Glutamatergic neuron (in vitro differentiated cells): ENCODE measurements at regions not wholly inside any gene's neighbourhood (a gene's known extent, or its start where the extent isn't known, plus 50 kb on each side); places are given as distances from the start of the nearest gene placed in this dataset.

ENCODE experiments used
- DNase-seq: peaks from one replicate; pipeline ENCODE4 v3.0.0; 2022
- H3K27ac Mint-ChIP-seq: one replicate; pipeline ENCODE4 v1.8.0; 2020; ENCODE audit warnings: mild to moderate bottlenecking, mixed read lengths, inconsistent platforms; ENCODE audit not compliant: unreplicated experiment
- H3K27me3 Mint-ChIP-seq: one replicate; pipeline ENCODE4 v1.8.0; 2020; ENCODE audit warnings: mild to moderate bottlenecking, moderate library complexity, mixed read lengths, inconsistent platforms; ENCODE audit not compliant: unreplicated experiment
- H3K36me3 Mint-ChIP-seq: one replicate; pipeline ENCODE4 v1.8.0; 2020; ENCODE audit warnings: mild to moderate bottlenecking, mixed read lengths, inconsistent platforms; ENCODE audit not compliant: unreplicated experiment
- H3K4me1 Mint-ChIP-seq: one replicate; pipeline ENCODE4 v1.8.0; 2020; ENCODE audit warnings: mild to moderate bottlenecking, low read depth, mixed read lengths, inconsistent platforms; ENCODE audit not compliant: unreplicated experiment
- H3K4me3 Mint-ChIP-seq: one replicate; pipeline ENCODE4 v1.8.0; 2020; ENCODE audit warnings: mild to moderate bottlenecking, mixed read lengths, inconsistent platforms; ENCODE audit not compliant: unreplicated experiment
- H3K9me3 Mint-ChIP-seq: one replicate; pipeline ENCODE4 v1.8.0; 2020; ENCODE audit warnings: mild to moderate bottlenecking, moderate library complexity, mixed read lengths, inconsistent platforms; ENCODE audit not compliant: unreplicated experiment
- TF ChIP-seq, protein P1 (sequence below): fragments of 200-600 bp; sonication (generic); IDR thresholded peaks from one replicate; pipeline ENCODE4 v1.5.0; 2021; ENCODE audit not compliant: partially characterized antibody, unreplicated experiment

GRCh38 chr12:127412866-127413265 is 854.1 kb upstream of the TMEM132C start:
- Mint-ChIP-seq H3K4me1 (no peaks in the 10 kb centered on the region), H3K4me3 (no peak overlapping the region), H3K9me3 (peaks cover 8% of the 10 kb centered on the region), H3K36me3 (no peaks in the 10 kb centered on the region), H3K27ac (no peak overlapping the region), H3K27me3 (no peaks in the 10 kb centered on the region)
- TF ChIP-seq, protein P1, sequence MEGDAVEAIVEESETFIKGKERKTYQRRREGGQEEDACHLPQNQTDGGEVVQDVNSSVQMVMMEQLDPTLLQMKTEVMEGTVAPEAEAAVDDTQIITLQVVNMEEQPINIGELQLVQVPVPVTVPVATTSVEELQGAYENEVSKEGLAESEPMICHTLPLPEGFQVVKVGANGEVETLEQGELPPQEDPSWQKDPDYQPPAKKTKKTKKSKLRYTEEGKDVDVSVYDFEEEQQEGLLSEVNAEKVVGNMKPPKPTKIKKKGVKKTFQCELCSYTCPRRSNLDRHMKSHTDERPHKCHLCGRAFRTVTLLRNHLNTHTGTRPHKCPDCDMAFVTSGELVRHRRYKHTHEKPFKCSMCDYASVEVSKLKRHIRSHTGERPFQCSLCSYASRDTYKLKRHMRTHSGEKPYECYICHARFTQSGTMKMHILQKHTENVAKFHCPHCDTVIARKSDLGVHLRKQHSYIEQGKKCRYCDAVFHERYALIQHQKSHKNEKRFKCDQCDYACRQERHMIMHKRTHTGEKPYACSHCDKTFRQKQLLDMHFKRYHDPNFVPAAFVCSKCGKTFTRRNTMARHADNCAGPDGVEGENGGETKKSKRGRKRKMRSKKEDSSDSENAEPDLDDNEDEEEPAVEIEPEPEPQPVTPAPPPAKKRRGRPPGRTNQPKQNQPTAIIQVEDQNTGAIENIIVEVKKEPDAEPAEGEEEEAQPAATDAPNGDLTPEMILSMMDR: no peak
- no peak for DNase-seq

GRCh38 chr12:127414186-127414585 is 852.8 kb upstream of the TMEM132C start:
- Mint-ChIP-seq H3K27ac (no peak overlapping the region), H3K9me3 (peaks cover 12% of the 10 kb centered on the region), H3K4me1 (no peaks in the 10 kb centered on the region), H3K4me3 (no peak overlapping the region), H3K36me3 (peaks cover 6% of the 10 kb centered on the region), H3K27me3 (no peaks in the 10 kb centered on the region)
- TF ChIP-seq, protein P1: no peak
- DNase-seq: no peak

- TF ChIP-seq, protein P1: no peak
- H3K4me1 Mint-ChIP-seq: no peaks in the 10 kb centered on the region
- no peak for DNase-seq
- no peaks in the 10 kb centered on the region for H3K27me3 Mint-ChIP-seq
- H3K36me3 Mint-ChIP-seq: peaks cover 6% of the 10 kb centered on the region
- peaks cover 13% of the 10 kb centered on the region for H3K9me3 Mint-ChIP-seq
- no peak overlapping the region for H3K27ac Mint-ChIP-seq
- H3K4me3 Mint-ChIP-seq: no peak overlapping the region
Measured at GRCh38 chr12:127414636-127415035, 852.3 kb upstream of the TMEM132C start.

DNA sequence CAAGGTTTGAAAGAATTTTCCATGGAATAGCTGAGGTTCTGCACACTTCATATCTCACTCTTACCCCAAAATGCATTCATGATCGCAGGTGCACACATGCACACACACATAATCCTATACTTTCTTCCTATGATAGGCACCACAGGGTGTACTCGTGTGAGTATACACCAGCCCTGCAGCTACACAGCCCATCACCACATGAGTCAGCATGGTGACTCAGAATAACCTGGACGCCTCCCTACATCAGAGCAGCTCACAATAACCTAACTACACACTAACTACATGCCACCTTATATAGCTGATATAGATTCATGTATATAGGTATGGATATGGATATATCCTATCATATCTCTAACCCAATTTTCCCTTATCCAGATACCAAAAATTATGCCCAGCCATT is 850.2 kb upstream of the TMEM132C start:
- TF ChIP-seq, protein P1: no peak
- DNase-seq: no peak
- Mint-ChIP-seq H3K36me3 (peaks cover 6% of the 10 kb centered on the region), H3K27ac (no peak overlapping the region), H3K4me3 (no peak overlapping the region), H3K27me3 (no peaks in the 10 kb centered on the region), H3K9me3 (peaks cover 13% of the 10 kb centered on the region), H3K4me1 (no peaks in the 10 kb centered on the region)

- H3K36me3 Mint-ChIP-seq: peaks cover 6% of the 10 kb centered on the region
- peaks cover 2% of the 10 kb centered on the region for H3K4me1 Mint-ChIP-seq
- peaks cover 11% of the 10 kb centered on the region for H3K9me3 Mint-ChIP-seq
- DNase-seq: no peak
- TF ChIP-seq, protein P1: no peak
- H3K4me3 Mint-ChIP-seq: no peak overlapping the region
- no peak overlapping the region for H3K27ac Mint-ChIP-seq
- H3K27me3 Mint-ChIP-seq: no peaks in the 10 kb centered on the region
Measured at GRCh38 chr12:127419111-127419510, 847.9 kb upstream of the TMEM132C start.
